RCC 7860 (cell line): ENCODE measurements at regions not wholly inside any gene's neighbourhood (a gene's known extent, or its start where the extent isn't known, plus 50 kb on each side); places are given as distances from the start of the nearest gene placed in this dataset.

Experiments
- DNase-seq: peaks from one replicate; pipeline ENCODE4 v3.0.0-alpha.2; 2015; ENCODE audit warnings: low spot score
- FAIRE-seq: peaks from 2 replicates; lab custom pipeline; 2012; peaks lifted over from hg19 to GRCh38; lab: Jason Lieb, UNC

GRCh38 chr14:85382341-85382740 lies 147.6 kb upstream of the FLRT2 start:
- DNase-seq = no peak
- no peak for FAIRE-seq

- FAIRE-seq (no peak), DNase-seq (no peak)
Observed at GRCh38 chr14:85387181-85387580, 142.8 kb upstream of the FLRT2 start.

- DNase-seq (no peak), FAIRE-seq (no peak)
Observed at GRCh38 chr14:85390236-85390635, 139.7 kb upstream of the FLRT2 start.

- no peak for FAIRE-seq
Observed at GRCh38 chr14:85391455-85391854, 138.5 kb upstream of the FLRT2 start.

GRCh38 chr14:85391892-85392291 lies 138.1 kb upstream of the FLRT2 start:
- no peak for FAIRE-seq
- no peak for DNase-seq

More at GRCh38 chr14:85391455-85391854, 138.5 kb upstream of the FLRT2 start:
- DNase-seq = no peak

GRCh38 chr14:85399186-85399585 lies 130.8 kb upstream of the FLRT2 start:
- FAIRE-seq (no peak), DNase-seq (no peak)

GRCh38 chr14:85400678-85401077 lies 129.3 kb upstream of the FLRT2 start:
- FAIRE-seq (no peak), DNase-seq (no peak)

- DNase-seq (no peak), FAIRE-seq (no peak)
Observed at GRCh38 chr14:85401384-85401783, 128.6 kb upstream of the FLRT2 start.

DNA sequence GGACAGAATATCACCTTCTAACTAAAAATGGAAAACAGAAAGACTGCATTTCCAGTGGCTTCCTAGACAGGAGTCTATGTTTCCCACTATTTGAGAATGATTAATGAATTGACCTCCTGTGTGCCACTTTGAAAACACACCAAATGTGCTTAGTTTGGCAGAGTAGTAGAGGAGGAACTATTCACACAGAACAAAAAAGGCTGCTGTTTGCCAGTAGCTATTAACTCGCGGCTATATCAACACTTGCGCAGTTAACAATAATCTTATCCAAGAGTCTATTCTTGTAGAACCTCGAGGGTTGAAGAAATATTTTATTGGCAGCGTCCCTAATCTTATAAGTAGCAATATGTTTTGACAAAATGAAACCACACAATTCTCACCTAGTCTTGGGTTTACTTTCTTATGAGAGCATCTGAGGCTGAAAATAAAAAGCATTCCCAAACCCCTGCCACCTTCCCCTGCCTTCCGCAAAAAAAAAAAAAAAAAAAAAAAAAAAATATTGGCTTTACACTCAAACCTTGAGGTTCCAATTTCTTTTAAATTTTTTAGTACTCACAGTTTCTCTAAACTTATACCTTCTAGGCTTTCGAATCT lies 127.3 kb upstream of the FLRT2 start:
- FAIRE-seq (no peak), DNase-seq (no peak)

DNA sequence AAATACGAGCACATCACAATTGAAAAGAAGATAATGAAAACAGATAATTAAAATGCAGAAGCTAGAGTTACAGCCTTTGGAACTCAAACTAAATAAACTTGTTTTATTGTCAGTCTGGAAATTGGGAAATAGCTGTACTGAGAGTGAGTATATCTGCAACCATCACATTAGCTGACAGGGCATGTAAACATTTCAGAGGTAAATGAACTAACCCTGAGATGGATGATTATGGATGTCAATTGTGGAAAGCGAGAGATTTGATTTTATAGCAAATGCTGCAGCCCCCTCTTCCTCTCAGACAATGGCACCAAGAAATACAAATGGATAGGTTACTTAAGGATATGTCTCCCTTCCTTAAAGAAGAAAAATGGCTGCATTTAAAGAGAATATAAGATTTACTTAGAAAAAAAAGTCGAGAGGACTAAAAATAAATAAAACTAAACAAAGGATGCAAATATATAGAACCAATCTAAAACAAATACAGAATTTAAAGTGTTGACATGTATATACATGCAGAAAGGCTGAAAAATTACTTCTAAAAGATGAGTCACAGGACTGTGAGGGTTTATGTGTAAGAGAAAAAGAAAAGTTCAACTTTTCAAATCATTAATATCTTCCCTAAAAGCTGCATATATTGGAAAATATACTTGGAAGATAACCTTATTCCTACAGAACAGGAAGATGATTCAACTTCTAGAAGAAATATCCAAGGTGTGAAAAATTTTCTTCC lies 120.3 kb upstream of the FLRT2 start:
- no peak for DNase-seq
- no peak for FAIRE-seq

DNA sequence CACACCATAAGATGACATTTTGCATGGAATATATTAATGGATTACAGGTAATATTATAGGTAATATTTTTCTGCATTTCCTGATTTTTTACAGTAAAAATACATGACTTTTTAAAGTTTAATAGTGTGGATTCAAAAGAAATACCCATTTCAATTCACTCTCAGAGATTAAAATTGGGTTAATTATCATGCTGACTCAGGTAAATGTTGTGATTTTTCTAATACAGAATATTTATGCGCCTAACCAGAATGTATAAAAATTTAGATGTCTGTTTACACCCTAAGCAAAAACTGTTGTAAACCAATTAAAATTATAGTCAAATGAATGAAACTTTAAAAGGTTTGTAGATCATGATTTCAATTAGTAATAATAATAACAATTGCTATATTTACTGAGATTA lies 117.2 kb upstream of the FLRT2 start:
- FAIRE-seq = no peak
- no peak for DNase-seq

DNA sequence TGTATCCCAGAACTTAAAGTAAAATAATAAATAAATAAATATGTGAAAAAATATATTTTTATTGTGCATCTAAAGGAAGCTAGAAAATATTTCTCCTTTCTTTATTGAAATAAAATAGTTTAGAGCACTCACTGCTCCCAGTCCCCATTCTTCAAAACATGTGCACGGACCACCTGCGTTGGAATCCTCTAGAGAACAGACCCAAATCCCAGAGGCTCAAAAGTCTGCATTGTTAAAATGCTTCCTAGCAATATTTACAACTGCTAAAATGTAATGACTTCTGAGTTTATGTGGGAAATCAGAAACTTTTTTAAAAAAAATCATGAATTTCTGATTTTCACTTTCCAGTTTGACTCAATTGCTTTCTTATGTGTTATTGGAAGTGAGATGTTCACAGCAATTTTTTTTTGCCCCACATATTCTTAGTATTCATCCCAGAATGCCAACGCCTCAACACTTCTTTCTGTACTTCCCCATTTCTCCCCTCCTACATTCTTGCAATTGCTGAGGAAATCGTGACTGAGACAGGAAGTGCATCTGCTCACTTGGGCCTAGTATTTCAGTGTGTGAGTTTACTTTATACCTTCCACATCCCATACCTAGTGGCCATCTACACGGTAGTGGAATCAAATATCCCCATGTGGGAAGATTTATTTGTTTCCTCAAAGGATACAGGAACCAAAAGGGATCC lies 116.0 kb upstream of the FLRT2 start:
- FAIRE-seq (no peak), DNase-seq (no peak)

GRCh38 chr14:85415015-85415712 lies 114.8 kb upstream of the FLRT2 start:
- DNase-seq = peak; percentile 85
- FAIRE-seq = peak; percentile 42

GRCh38 chr14:85416771-85417170 lies 113.2 kb upstream of the FLRT2 start:
- FAIRE-seq (peak; percentile 45), DNase-seq (peak; percentile 70)

DNA sequence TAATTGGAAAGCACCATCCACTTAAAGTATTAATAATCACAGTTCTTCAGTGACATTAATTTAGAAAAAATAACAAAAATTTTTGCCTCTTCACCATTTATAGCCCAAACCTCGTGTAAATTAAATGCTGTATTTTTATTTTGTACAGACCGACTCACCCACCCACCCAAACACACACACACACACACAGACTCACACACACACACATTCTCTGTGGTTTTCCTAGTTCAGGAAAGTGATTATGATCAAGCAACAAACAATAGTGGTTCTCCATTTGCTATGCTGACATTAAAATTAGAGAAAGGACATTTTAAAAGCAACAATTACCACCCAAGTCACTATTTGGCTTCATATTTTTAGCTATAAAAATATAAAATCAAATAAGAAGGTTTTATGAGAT lies 112.5 kb upstream of the FLRT2 start:
- FAIRE-seq (no peak), DNase-seq (no peak)

GRCh38 chr14:85418721-85419120 lies 111.2 kb upstream of the FLRT2 start:
- DNase-seq = no peak
- FAIRE-seq = no peak

- FAIRE-seq = no peak
- DNase-seq = no peak
Observed at GRCh38 chr14:85420278-85420677, 109.7 kb upstream of the FLRT2 start.

GRCh38 chr14:85420707-85421106 lies 109.2 kb upstream of the FLRT2 start:
- FAIRE-seq = no peak

DNA sequence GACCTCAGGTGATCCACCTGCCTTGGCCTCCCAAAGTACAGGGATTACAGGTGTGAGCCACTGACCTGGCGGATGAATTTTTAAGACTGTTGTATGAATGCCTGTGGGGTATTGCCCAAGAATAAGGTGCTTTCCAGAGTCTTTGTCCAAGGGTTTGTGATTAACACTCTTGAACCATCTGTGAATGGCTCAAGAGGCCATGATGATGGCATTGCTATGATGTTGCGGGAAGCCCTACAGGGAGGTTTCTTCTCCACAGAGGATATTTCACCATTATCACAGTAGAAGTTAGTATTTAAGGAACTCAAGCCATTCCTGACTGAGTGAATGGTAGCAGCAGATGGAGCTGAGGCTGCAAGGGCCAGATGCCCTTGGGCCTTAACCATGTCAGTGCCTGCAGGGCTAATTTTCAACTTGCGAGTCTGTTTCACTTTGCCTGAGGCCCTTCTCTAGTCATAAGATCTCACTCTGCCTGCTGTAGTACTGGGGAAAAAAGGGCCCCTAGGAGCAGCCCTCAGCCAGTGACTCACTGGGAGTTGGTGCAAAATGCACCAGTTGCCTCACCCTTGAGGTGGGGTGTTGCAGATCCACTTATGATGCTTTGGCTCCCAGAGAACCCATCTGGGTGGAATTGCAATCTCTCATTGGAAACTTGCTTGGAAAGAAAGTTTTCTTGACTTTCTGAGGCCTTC lies 108.6 kb upstream of the FLRT2 start:
- peak; percentile 20 for DNase-seq
- FAIRE-seq = no peak

More at GRCh38 chr14:85420707-85421106, 109.2 kb upstream of the FLRT2 start:
- DNase-seq = no peak

DNA sequence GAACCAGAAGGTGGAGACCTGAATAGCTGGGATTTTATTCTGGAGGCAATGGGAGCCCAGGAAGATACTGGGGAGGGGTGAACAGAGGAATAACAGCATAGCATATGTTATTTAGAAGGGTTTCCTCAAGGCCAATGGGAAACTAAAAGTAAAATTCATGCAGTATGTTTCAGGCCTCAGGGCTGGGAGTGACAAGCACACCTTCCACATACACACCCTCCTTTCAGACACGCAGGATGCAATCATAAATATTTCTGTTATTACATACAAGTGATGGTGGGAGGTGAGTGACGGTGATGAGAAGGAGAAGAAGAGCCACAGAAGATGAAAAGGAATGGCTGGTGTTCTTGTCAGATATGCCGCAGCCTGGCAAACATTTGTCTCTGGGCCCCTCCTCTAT lies 106.1 kb upstream of the FLRT2 start:
- DNase-seq = no peak
- no peak for FAIRE-seq

GRCh38 chr14:85425507-85425906 lies 104.4 kb upstream of the FLRT2 start:
- FAIRE-seq (no peak), DNase-seq (no peak)
